Kidney (tissue), 13 donors: ENCODE measurements at regions not wholly inside any gene's neighbourhood (a gene's known extent, or its start where the extent isn't known, plus 50 kb on each side); places are given as distances from the start of the nearest gene placed in this dataset.

Source experiments
- DNase-seq, 5 donors: peaks; one replicate each; pipeline ENCODE4 v3.0.0-alpha.2; 2013 to 2020
- FAIRE-seq: peaks from 2 replicates; lab custom pipeline; 2012; peaks lifted over from hg19 to GRCh38; lab: Jason Lieb, UNC
- H3K27ac ChIP-seq, 2 donors: one replicate each; pipeline ENCODE4 v1.7.0; 2013; ENCODE audit warnings: low read depth in 2 of 2, low read length in 2 of 2, inconsistent platforms in 1 of 2
- H3K27me3 ChIP-seq: one replicate; pipeline ENCODE4 v1.7.1; 2013; ENCODE audit warnings: low read length, inconsistent platforms; ENCODE audit not compliant: control insufficient read depth, insufficient read depth
- H3K36me3 ChIP-seq, 3 donors: one replicate each; pipeline versions ENCODE4 v1.7.0 to v1.7.1; 2013; ENCODE audit warnings: low read length in 3 of 3, control low read depth in 1 of 3, inconsistent platforms in 1 of 3; ENCODE audit not compliant: insufficient read depth in 3 of 3, control insufficient read depth in 2 of 3
- H3K4me1 ChIP-seq, 3 donors: one replicate each; pipeline versions ENCODE4 v1.7.0 to v1.7.1; 2013; ENCODE audit warnings: low read length in 3 of 3, inconsistent platforms in 1 of 3, low read depth in 1 of 3; ENCODE audit not compliant: control insufficient read depth in 2 of 3, insufficient read depth in 2 of 3
- H3K4me3 ChIP-seq, 3 donors: one replicate each; pipeline versions ENCODE4 v1.7.0 to v1.8.1; 2013; ENCODE audit warnings: low read length in 3 of 3, control low read depth in 1 of 3, inconsistent platforms in 1 of 3
- H3K9ac ChIP-seq, 3 donors: one replicate each; pipeline versions ENCODE4 v1.7.0 to v1.7.1; 2013; ENCODE audit warnings: low read length in 3 of 3, control low read depth in 1 of 3, inconsistent platforms in 1 of 3
- H3K9me3 ChIP-seq, 3 donors: one replicate each; pipeline versions ENCODE4 v1.7.0 to v1.7.1; 2013; ENCODE audit warnings: low read length in 3 of 3, control low read depth in 1 of 3, inconsistent platforms in 1 of 3; ENCODE audit not compliant: control insufficient read depth in 2 of 3, insufficient read depth in 1 of 3
- CTCF ChIP-seq: IDR thresholded peaks from 3 replicates; pipeline ENCODE4 v1.5.1; 2012; ENCODE audit warnings: mild to moderate bottlenecking, moderate library complexity, borderline replicate concordance; ENCODE audit not compliant: insufficient read depth; ENCODE audit errors: extremely low read depth
- intact Hi-C: fragments of 100-400 bp; cut with DNase I; formaldehyde crosslinking; loops from one replicate; pipeline ENCODE4 v1.11.1; 2022
- donor health status: control.
- donor health status: control.
- donor health status: control.
- donor health status: control.
- donor health status: control.
- donor health status: DM: yes; HTN: yes; CAD: no.
- donor health status: Normal renal cell carcinoma (clear cell type).

GRCh38 chr1:234667600-234668576 lies 57.9 kb upstream of the IRF2BP2 start:
- FAIRE-seq (no peak), DNase-seq (no peak)
- no peaks in the 10 kb centered on the region for H3K9me3 ChIP-seq
- no peak for TF ChIP-seq CTCF
- H3K9ac ChIP-seq, result no peak overlapping the region
- intact Hi-C loops, result no loop called here
- H3K4me3 ChIP-seq, result no peak overlapping the region
- no peaks in the 10 kb centered on the region for H3K27me3 ChIP-seq
- no peaks in the 10 kb centered on the region for H3K36me3 ChIP-seq
- H3K27ac ChIP-seq, result no peak overlapping the region
- no peaks in the 10 kb centered on the region for H3K4me1 ChIP-seq

DNA sequence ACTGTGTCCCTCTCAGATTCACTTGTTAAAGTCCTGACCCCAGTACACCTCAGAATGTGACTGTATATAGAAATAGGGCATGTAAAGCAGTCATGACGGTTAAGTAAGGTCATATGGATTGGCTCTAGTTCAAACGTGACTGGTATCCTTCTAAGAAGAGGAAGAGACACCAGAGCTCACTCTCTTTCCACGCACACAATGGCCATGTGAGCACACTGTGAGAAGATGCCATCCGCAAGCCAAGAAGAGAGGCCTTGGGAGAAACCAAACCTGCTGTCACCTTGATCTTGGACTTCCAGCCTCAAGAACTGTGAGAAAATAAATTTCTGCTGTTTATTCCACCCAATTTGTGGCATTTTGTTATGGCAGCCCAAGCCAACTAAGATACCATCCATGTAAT lies 56.8 kb upstream of the IRF2BP2 start:
- H3K36me3 ChIP-seq, result no peaks in the 10 kb centered on the region
- H3K4me1 ChIP-seq, result no peaks in the 10 kb centered on the region
- no peaks in the 10 kb centered on the region for H3K27me3 ChIP-seq
- no peak overlapping the region for H3K4me3 ChIP-seq
- TF ChIP-seq CTCF, result no peak
- intact Hi-C loops, result no loop called here
- DNase-seq (no peak), FAIRE-seq (no peak)
- no peaks in the 10 kb centered on the region for H3K9me3 ChIP-seq
- H3K9ac ChIP-seq, result no peak overlapping the region
- no peak overlapping the region for H3K27ac ChIP-seq

GRCh38 chr1:234665975-234666605 lies 56.1 kb upstream of the IRF2BP2 start:
- Histone ChIP-seq H3K9me3 (no peaks in the 10 kb centered on the region), H3K27me3 (no peaks in the 10 kb centered on the region), H3K4me3 (no peak overlapping the region), H3K36me3 (no peaks in the 10 kb centered on the region), H3K9ac (no peak overlapping the region), H3K27ac (no peak overlapping the region), H3K4me1 (peaks cover 0 to 3% (median 0%) of the 10 kb centered on the region in 3 donors)
- no peak for TF ChIP-seq CTCF
- intact Hi-C loops, result no loop called here
- FAIRE-seq (no peak), DNase-seq (peak in 1 of 5 donors; percentile 58)
